ENCODE measurements at regions not wholly inside any gene's neighbourhood (a gene's known extent, or its start where the extent isn't known, plus 50 kb on each side); places are given as distances from the start of the nearest gene placed in this dataset.

- DNase-seq: no peak
- no peaks in the 10 kb centered on the region for H3K36me3 ChIP-seq
These were observed 103.0 kb upstream of the PCGF5 start for GRCh38 chr10:91117505-91117904.

GRCh38 chr10:91120348-91120747 is 100.1 kb upstream of the PCGF5 start:
- no peak for TF ChIP-seq CTCF (IDR thresholded peaks at IDR 0.05)
- Histone ChIP-seq H3K27me3 (ENCODE audit: low read depth) (no peaks in the 10 kb centered on the region), H3K9me3 (no peaks in the 10 kb centered on the region), H3K4me1 (no peaks in the 10 kb centered on the region), H3K36me3 (no peaks in the 10 kb centered on the region), H3K4me3 (no peak overlapping the region), H3K27ac (no peak overlapping the region)
- DNase-seq (no peak), ATAC-seq (no peak)
- intact Hi-C loops (cut with DNase I): no loop called here

More at GRCh38 chr10:91117505-91117904, 103.0 kb upstream of the PCGF5 start:
- H3K4me1 ChIP-seq: no peaks in the 10 kb centered on the region
- no peak for ATAC-seq
- H3K27ac ChIP-seq: no peak overlapping the region
- no peak overlapping the region for H3K4me3 ChIP-seq
- intact Hi-C loops (cut with DNase I): no loop called here
- no peaks in the 10 kb centered on the region for H3K27me3 ChIP-seq (ENCODE audit: low read depth)
- no peak for TF ChIP-seq CTCF (IDR thresholded peaks at IDR 0.05)
- no peaks in the 10 kb centered on the region for H3K9me3 ChIP-seq

GRCh38 chr10:91123261-91123660 is 97.2 kb upstream of the PCGF5 start:
- Histone ChIP-seq H3K9me3 (no peaks in the 10 kb centered on the region), H3K27ac (no peak overlapping the region), H3K27me3 (ENCODE audit: low read depth) (no peaks in the 10 kb centered on the region), H3K4me1 (no peaks in the 10 kb centered on the region), H3K36me3 (no peaks in the 10 kb centered on the region), H3K4me3 (no peak overlapping the region)
- DNase-seq: no peak
- intact Hi-C loops (cut with DNase I): no loop called here
- TF ChIP-seq CTCF (IDR thresholded peaks at IDR 0.05): no peak
- ATAC-seq: no peak

GRCh38 chr10:91124016-91124415 is 96.4 kb upstream of the PCGF5 start:
- H3K4me1 ChIP-seq: no peaks in the 10 kb centered on the region
- H3K9me3 ChIP-seq: no peaks in the 10 kb centered on the region
- no peaks in the 10 kb centered on the region for H3K36me3 ChIP-seq
- ATAC-seq (no peak), DNase-seq (no peak)
- no peak for TF ChIP-seq CTCF (IDR thresholded peaks at IDR 0.05)
- H3K27me3 ChIP-seq (ENCODE audit: low read depth): no peaks in the 10 kb centered on the region
- no peak overlapping the region for H3K4me3 ChIP-seq
- H3K27ac ChIP-seq: no peak overlapping the region
- intact Hi-C loops (cut with DNase I): no loop called here

- H3K27ac ChIP-seq: no peak overlapping the region
- no peak for ATAC-seq
- intact Hi-C loops (cut with DNase I): no loop called here
These were observed 94.0 kb upstream of the PCGF5 start for GRCh38 chr10:91126471-91126870.

More at GRCh38 chr10:91126471-91126870, 94.0 kb upstream of the PCGF5 start:
- H3K4me3 ChIP-seq: no peak overlapping the region
- no peaks in the 10 kb centered on the region for H3K4me1 ChIP-seq
- H3K27me3 ChIP-seq (ENCODE audit: low read depth): no peaks in the 10 kb centered on the region
- no peaks in the 10 kb centered on the region for H3K36me3 ChIP-seq
- no peak for DNase-seq
- no peak for TF ChIP-seq CTCF (IDR thresholded peaks at IDR 0.05)
- no peaks in the 10 kb centered on the region for H3K9me3 ChIP-seq

All from lower lobe of right lung (tissue), 2 donors.